H1 (cell line): ENCODE measurements at regions not wholly inside any gene's neighbourhood (a gene's known extent, or its start where the extent isn't known, plus 50 kb on each side); places are given as distances from the start of the nearest gene placed in this dataset.

Source experiments
- EGR1 ChIP-seq: IDR thresholded peaks from 2 replicates; pipeline ENCODE4 v1.6.1; 2011; ENCODE audit warnings: low read depth, low read length, borderline replicate concordance
- EP300 ChIP-seq, 2 experiments: IDR thresholded peaks; 1 replicate in 1 of 2; 2 replicates in 1 of 2; pipeline ENCODE4 v1.6.1; 2011 to 2012; ENCODE audit warnings: low read depth in 2 of 2, low read length in 2 of 2, mild to moderate bottlenecking in 2 of 2, borderline replicate concordance in 1 of 2, inconsistent platforms in 1 of 2, moderate library complexity in 1 of 2
- TCF12 ChIP-seq: IDR thresholded peaks from 2 replicates; pipeline ENCODE4 v1.6.1; 2011; ENCODE audit warnings: low read depth, mild to moderate bottlenecking, low read length

DNA sequence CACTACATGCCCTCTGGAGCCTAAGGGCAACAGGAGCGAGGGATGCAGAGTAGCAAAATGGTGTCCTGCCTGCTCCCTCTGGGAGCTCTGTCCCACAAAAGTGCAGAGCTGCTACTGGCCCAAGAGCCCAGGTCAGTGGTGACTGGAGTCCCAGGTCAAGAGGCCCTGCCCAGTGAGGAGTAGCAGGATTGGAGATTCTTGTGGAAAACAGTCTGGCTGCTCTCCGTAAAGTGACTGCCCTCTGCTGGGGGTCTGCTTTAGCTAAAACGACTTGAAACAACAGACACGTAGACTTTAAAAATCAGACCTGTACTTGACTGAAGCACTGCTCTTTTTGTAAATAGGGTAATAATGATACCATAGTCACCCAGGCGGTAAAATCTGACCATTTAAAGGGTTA lies 917.0 kb downstream of the MAT2B start:
- TF ChIP-seq EGR1 (no peak), EP300 (IDR thresholded peaks at IDR 0.05; ENCODE audit: borderline replicate concordance in 1 of 2, low read depth in 2 of 2, low read length in 2 of 2) (no peak), TCF12 (no peak)
